K562 (cell line): ENCODE measurements at regions not wholly inside any gene's neighbourhood (a gene's known extent, or its start where the extent isn't known, plus 50 kb on each side); places are given as distances from the start of the nearest gene placed in this dataset.

Experiments used
- CHD4 ChIP-seq: fragments of 200-600 bp; sonication (generic); IDR thresholded peaks from 3 replicates; pipeline ENCODE4 v1.6.1; 2012; ENCODE audit warnings: low read depth, mild to moderate bottlenecking, mixed read lengths, low read length, inconsistent platforms; ENCODE audit not compliant: insufficient read depth, insufficient replicate concordance, poor library complexity, severe bottlenecking
- CREM ChIP-seq: IDR thresholded peaks from 2 replicates; pipeline ENCODE4 v1.6.1; 2014; ENCODE audit warnings: antibody characterized with exemption, low read depth
- GABPA ChIP-seq: fragments of 200-800 bp; sonication (Bioruptor generic); conservative IDR thresholded peaks from 2 replicates; pipeline ENCODE4 v1.6.1; 2016; ENCODE audit warnings: low read depth, missing genetic modification characterization, missing compliant biosample characterization
- HNRNPH1 ChIP-seq: fragments of 200-400 bp; formaldehyde crosslinking; optimal IDR thresholded peaks from 2 replicates; pipeline ENCODE3; 2017; ENCODE audit warnings: low read depth, mild to moderate bottlenecking, low read length, moderate library complexity
- SAFB2 ChIP-seq: fragments of 200-400 bp; formaldehyde crosslinking; IDR thresholded peaks from 2 replicates; pipeline ENCODE4 v1.6.1; 2018; ENCODE audit warnings: borderline replicate concordance, low read length, low read depth, moderate library complexity; ENCODE audit not compliant: severe bottlenecking
- TAF1 ChIP-seq: IDR thresholded peaks from 2 replicates; pipeline ENCODE4 v1.6.1; 2011; ENCODE audit warnings: mild to moderate bottlenecking, low read length, moderate library complexity; ENCODE audit not compliant: insufficient read depth, control insufficient read depth, severe bottlenecking; ENCODE audit errors: extremely low read depth
- ZC3H4 ChIP-seq: sonication (generic); formaldehyde crosslinking; IDR thresholded peaks from 2 replicates; pipeline ENCODE4 v1.9.0; 2021; ENCODE audit warnings: missing genetic modification reagents, borderline replicate concordance
- ZNF224 ChIP-seq: sonication (generic); formaldehyde crosslinking; IDR thresholded peaks from 2 replicates; pipeline ENCODE4 v1.8.0; 2022; ENCODE audit warnings: mild to moderate bottlenecking, missing genetic modification reagents
- TF ChIP-seq, protein P1 (sequence below): fragments of 450-650 bp; formaldehyde crosslinking; IDR thresholded peaks from 2 replicates; pipeline ENCODE4 v1.4.0; 2020; ENCODE audit warnings: mild to moderate bottlenecking, mixed read lengths
- TF ChIP-seq, protein P2 (sequence below), 3 experiments: IDR thresholded peaks in 2 of 3; conservative IDR thresholded peaks in 1 of 3; 2 replicates each; pipeline ENCODE4 v1.5.1; 2011 to 2012; ENCODE audit warnings: low read length in 3 of 3, mild to moderate bottlenecking in 3 of 3, control low read depth in 2 of 3, improper control_type of control experiment in 1 of 3, inconsistent platforms in 1 of 3, low read depth in 1 of 3, mixed read lengths in 1 of 3, moderate library complexity in 1 of 3; ENCODE audit not compliant: insufficient read depth in 2 of 3
- TF ChIP-seq, protein P3 (sequence below): fragments of 450-650 bp; formaldehyde crosslinking; IDR thresholded peaks from 2 replicates; pipeline ENCODE4 v1.4.0; 2022; ENCODE audit warnings: mild to moderate bottlenecking, moderate library complexity

DNA sequence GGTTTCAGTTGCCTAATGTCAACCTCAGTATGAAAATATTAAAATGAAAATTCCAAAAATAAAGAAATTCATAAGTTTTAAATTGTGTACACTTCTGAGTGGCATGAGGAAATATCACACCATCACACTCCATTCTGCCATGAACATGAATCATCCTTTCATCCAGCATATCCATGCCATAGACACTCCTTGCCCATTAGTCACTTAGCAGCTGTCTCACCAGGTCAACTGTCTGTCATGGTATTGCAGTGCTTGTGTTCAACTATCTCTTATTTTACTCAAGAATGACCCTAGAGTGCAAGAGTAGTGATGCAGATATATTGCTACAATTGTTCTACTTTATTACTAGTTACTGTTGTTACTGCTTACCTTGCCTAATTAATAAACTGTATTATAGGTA lies 712.4 kb downstream of the EPHA7 start:
- no peak for TF ChIP-seq CREM
- TF ChIP-seq, protein P1, sequence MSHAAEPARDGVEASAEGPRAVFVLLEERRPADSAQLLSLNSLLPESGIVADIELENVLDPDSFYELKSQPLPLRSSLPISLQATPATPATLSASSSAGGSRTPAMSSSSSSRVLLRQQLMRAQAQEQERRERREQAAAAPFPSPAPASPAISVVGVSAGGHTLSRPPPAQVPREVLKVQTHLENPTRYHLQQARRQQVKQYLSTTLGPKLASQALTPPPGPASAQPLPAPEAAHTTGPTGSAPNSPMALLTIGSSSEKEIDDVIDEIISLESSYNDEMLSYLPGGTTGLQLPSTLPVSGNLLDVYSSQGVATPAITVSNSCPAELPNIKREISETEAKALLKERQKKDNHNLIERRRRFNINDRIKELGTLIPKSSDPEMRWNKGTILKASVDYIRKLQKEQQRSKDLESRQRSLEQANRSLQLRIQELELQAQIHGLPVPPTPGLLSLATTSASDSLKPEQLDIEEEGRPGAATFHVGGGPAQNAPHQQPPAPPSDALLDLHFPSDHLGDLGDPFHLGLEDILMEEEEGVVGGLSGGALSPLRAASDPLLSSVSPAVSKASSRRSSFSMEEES (CRISPR knock-in tag): no peak
- no peak for TF ChIP-seq ZNF224 (CRISPR knock-in tag)
- TF ChIP-seq HNRNPH1: no peak
- TF ChIP-seq, protein P2, sequence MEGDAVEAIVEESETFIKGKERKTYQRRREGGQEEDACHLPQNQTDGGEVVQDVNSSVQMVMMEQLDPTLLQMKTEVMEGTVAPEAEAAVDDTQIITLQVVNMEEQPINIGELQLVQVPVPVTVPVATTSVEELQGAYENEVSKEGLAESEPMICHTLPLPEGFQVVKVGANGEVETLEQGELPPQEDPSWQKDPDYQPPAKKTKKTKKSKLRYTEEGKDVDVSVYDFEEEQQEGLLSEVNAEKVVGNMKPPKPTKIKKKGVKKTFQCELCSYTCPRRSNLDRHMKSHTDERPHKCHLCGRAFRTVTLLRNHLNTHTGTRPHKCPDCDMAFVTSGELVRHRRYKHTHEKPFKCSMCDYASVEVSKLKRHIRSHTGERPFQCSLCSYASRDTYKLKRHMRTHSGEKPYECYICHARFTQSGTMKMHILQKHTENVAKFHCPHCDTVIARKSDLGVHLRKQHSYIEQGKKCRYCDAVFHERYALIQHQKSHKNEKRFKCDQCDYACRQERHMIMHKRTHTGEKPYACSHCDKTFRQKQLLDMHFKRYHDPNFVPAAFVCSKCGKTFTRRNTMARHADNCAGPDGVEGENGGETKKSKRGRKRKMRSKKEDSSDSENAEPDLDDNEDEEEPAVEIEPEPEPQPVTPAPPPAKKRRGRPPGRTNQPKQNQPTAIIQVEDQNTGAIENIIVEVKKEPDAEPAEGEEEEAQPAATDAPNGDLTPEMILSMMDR (IDR thresholded peaks at IDR 0.05 in 2 of 3, conservative IDR thresholded peaks at IDR 0.05 in 1 of 3; ENCODE audit: insufficient read depth in 2 of 3, low read depth in 1 of 3, low read length in 3 of 3): no peak
- TF ChIP-seq SAFB2: no peak
- TF ChIP-seq ZC3H4 (CRISPR knock-in tag): no peak
- TF ChIP-seq TAF1: no peak
- TF ChIP-seq, protein P3, sequence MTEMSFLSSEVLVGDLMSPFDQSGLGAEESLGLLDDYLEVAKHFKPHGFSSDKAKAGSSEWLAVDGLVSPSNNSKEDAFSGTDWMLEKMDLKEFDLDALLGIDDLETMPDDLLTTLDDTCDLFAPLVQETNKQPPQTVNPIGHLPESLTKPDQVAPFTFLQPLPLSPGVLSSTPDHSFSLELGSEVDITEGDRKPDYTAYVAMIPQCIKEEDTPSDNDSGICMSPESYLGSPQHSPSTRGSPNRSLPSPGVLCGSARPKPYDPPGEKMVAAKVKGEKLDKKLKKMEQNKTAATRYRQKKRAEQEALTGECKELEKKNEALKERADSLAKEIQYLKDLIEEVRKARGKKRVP (CRISPR knock-in tag): no peak
- no peak for TF ChIP-seq CHD4
- TF ChIP-seq GABPA (tag): no peak
